Cardiac septum (tissue), 1 donor: ENCODE measurements at regions not wholly inside any gene's neighbourhood (a gene's known extent, or its start where the extent isn't known, plus 50 kb on each side); places are given as distances from the start of the nearest gene placed in this dataset.
"Not testable (repeated sequence)": the region's sequence is repeated elsewhere in the genome, so short reads cannot be mapped to it uniquely, and the experiment has no call there.

ENCODE experiments used
- DNase-seq: peaks from one replicate; pipeline ENCODE4 v3.0.0-alpha.2; 2020; ENCODE audit warnings: low spot score
- intact Hi-C: fragments of 100-400 bp; cut with DNase I; formaldehyde crosslinking; loops from one replicate; pipeline ENCODE4 v1.14.0; 2022
- donor health status: DM: no; HTN: no; CAD: no.

- DNase-seq, result peak; percentile 73
- intact Hi-C loops, result no loop called here
These were observed 249.0 kb upstream of the CDH2 start for GRCh38 chr18:28425886-28426285.

- intact Hi-C loops, result no loop called here
- no peak for DNase-seq
These were observed 245.6 kb upstream of the CDH2 start for GRCh38 chr18:28422577-28422976.

GRCh38 chr18:28421950-28422349 lies 245.0 kb upstream of the CDH2 start:
- DNase-seq, intact Hi-C loops: not testable (repeated sequence)

GRCh38 chr18:28412521-28412920 lies 235.6 kb upstream of the CDH2 start:
- intact Hi-C loops, result no loop called here
- no peak for DNase-seq

- DNase-seq, result peak; percentile 74
- intact Hi-C loops, result no loop called here
These were observed 234.9 kb upstream of the CDH2 start for GRCh38 chr18:28411806-28412205.

GRCh38 chr18:28409811-28410210 lies 232.9 kb upstream of the CDH2 start:
- DNase-seq, result no peak
- intact Hi-C loops, result no loop called here

- intact Hi-C loops, result no loop called here
- no peak for DNase-seq
These were observed 231.6 kb upstream of the CDH2 start for GRCh38 chr18:28408528-28408927.

- DNase-seq, result no peak
- intact Hi-C loops, result no loop called here
These were observed 230.8 kb upstream of the CDH2 start for GRCh38 chr18:28407681-28408080.

- DNase-seq, result no peak
- intact Hi-C loops, result no loop called here
These were observed 229.6 kb upstream of the CDH2 start for GRCh38 chr18:28406533-28406932.

- intact Hi-C loops, result no loop called here
- DNase-seq, result no peak
These were observed 227.8 kb upstream of the CDH2 start for GRCh38 chr18:28404694-28405093.

GRCh38 chr18:28399781-28400362 lies 222.9 kb upstream of the CDH2 start:
- intact Hi-C loops, result no loop called here
- DNase-seq, result no peak

GRCh38 chr18:28398471-28398870 lies 221.5 kb upstream of the CDH2 start:
- DNase-seq, result no peak
- intact Hi-C loops, result no loop called here

- DNase-seq, result no peak
- intact Hi-C loops, result no loop called here
These were observed 213.1 kb upstream of the CDH2 start for GRCh38 chr18:28390022-28390421.

- intact Hi-C loops, result no loop called here
- no peak for DNase-seq
These were observed 205.4 kb upstream of the CDH2 start for GRCh38 chr18:28382215-28382879.

GRCh38 chr18:28372186-28372585 lies 195.3 kb upstream of the CDH2 start:
- intact Hi-C loops, result no loop called here

GRCh38 chr18:28366676-28367075 lies 189.7 kb upstream of the CDH2 start:
- no peak for DNase-seq
- intact Hi-C loops, result no loop called here

More at GRCh38 chr18:28372186-28372585, 195.3 kb upstream of the CDH2 start:
- no peak for DNase-seq

- intact Hi-C loops, result no loop called here
- DNase-seq, result no peak
These were observed 188.5 kb upstream of the CDH2 start for GRCh38 chr18:28365411-28365831.

- DNase-seq, result no peak
- intact Hi-C loops, result no loop called here
These were observed 186.2 kb upstream of the CDH2 start for GRCh38 chr18:28363124-28363523.

GRCh38 chr18:28359176-28359575 lies 182.2 kb upstream of the CDH2 start:
- intact Hi-C loops, result no loop called here
- no peak for DNase-seq

GRCh38 chr18:28357766-28358401 lies 181.0 kb upstream of the CDH2 start:
- no peak for DNase-seq
- intact Hi-C loops, result no loop called here

- intact Hi-C loops, result no loop called here
These were observed 173.9 kb upstream of the CDH2 start for GRCh38 chr18:28350821-28351220.

More at GRCh38 chr18:28350821-28351220, 173.9 kb upstream of the CDH2 start:
- no peak for DNase-seq
